ENCODE measurements at regions not wholly inside any gene's neighbourhood (a gene's known extent, or its start where the extent isn't known, plus 50 kb on each side); places are given as distances from the start of the nearest gene placed in this dataset.

DNA sequence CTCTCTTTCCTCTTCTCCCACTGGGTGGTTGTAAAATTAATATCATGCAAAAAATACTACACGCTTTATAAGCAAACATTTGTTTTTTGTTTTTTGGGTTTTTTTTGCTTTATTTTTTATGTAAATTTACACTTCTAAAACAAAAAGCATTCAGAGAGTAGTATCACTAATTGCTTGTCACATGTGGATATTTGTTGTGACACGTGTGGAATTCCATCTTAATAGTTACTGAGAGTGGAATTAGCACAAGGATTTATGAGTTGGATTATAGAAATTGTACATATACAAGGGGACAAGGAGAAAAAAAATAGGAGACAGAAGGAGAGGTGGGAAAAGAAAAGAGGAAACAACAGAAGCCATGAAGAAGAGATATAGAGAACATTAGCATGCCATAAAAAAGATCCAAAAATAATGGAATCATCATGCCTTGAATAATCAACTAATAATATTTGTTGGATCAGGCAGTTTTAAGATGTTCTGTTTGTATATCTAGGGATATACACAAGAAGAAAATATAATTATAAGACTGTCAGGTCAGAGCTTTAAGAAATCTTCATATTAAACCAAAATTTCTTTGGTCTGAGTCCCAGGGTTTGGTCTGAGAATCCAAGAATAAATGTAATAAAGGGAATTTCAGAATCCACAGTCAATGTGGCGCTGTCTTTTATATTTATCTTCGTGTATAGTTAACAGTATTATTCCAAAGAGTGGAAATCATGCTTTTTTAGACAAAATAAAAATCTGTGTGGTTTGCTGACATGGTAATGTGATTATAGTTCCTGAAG, 98.5 kb upstream of the INTU start:
- in situ Hi-C loops (cut with MboI) = no loop called here
- Histone ChIP-seq H3K79me2 (ENCODE audit: insufficient read depth) (no peaks in the 10 kb centered on the region), H3K9me3 (ENCODE audit: low read depth) (no peaks in the 10 kb centered on the region), H2AFZ (no peak overlapping the region), H3K36me3 (ENCODE audit: low read depth) (no peaks in the 10 kb centered on the region), H3K27ac (no peak overlapping the region), H4K20me1 (ENCODE audit: insufficient read depth) (no peaks in the 10 kb centered on the region), H3K4me2 (ENCODE audit: unreplicated experiment) (no peak overlapping the region), H3F3A (ENCODE audit: insufficient read depth) (no peaks in the 10 kb centered on the region), H3K4me3 (no peak overlapping the region), H3K9ac (no peak overlapping the region), H3K4me1 (ENCODE audit: insufficient read depth) (no peaks in the 10 kb centered on the region), H3K9me2 (ENCODE audit: insufficient read depth) (no peaks in the 10 kb centered on the region), H3K27me3 (replicated peaks; ENCODE audit: insufficient read depth) (peaks cover 9% of the 10 kb centered on the region; the same call in 1 of the 2 replicates)
- WGBS, 2 experiments (ENCODE audit: low coverage in 1 of 2, low lambda C conversion rate in 2 of 2, missing lambda C conversion rate in 2 of 2) = 43% methylated on average over 4 of the region's 4 CpGs
- DNase-seq = no peak
- TF ChIP-seq EZH2 (IDR thresholded peaks at IDR 0.05; ENCODE audit: insufficient read depth, poor library complexity, severe bottlenecking) = no peak
- TF ChIP-seq EZH2phosphoT487 (IDR thresholded peaks at IDR 0.05; ENCODE audit: insufficient read depth, low read depth) = no peak

DNA sequence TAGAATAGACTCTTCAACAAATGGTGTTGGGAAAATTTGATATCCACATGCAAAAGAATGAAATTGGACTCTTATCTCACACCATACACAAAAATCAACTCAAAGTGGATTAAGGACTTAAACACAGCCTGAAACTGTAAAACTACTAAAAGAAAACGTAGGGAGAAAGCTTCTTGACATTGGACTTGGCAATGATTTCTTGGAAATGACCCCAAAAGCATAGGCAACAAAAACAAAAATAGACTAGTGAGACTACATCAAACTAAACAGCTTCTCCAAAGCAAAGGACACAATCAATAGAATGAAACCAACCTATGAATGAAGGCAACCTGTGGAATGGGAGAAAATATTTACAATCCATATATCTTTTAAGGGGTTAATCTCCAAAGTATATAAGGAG, 94.7 kb upstream of the INTU start:
- 0 out of 2 replicates have a peak overlapping the region, but pooled peaks have one; percentile 70 for H2AFZ ChIP-seq
- H3K36me3 ChIP-seq (ENCODE audit: low read depth) = no peaks in the 10 kb centered on the region
- 4 to 6% methylated on average over 1 of the region's 1 CpG for WGBS, 2 experiments (ENCODE audit: low coverage in 1 of 2, low lambda C conversion rate in 2 of 2, missing lambda C conversion rate in 2 of 2)
- H3K9me3 ChIP-seq (ENCODE audit: low read depth) = no peaks in the 10 kb centered on the region
- TF ChIP-seq EZH2 (IDR thresholded peaks at IDR 0.05; ENCODE audit: insufficient read depth, poor library complexity, severe bottlenecking) (no peak), EZH2phosphoT487 (IDR thresholded peaks at IDR 0.05; ENCODE audit: insufficient read depth, low read depth) (no peak)
- no peaks in the 10 kb centered on the region for H3K79me2 ChIP-seq (ENCODE audit: insufficient read depth)
- no peak overlapping the region for H3K27ac ChIP-seq
- no peak for DNase-seq
- H3K27me3 ChIP-seq (replicated peaks; ENCODE audit: insufficient read depth) = peaks cover 9% of the 10 kb centered on the region; the same call in 1 of the 2 replicates
- H3K9me2 ChIP-seq (ENCODE audit: insufficient read depth) = no peaks in the 10 kb centered on the region
- H4K20me1 ChIP-seq (ENCODE audit: insufficient read depth) = no peaks in the 10 kb centered on the region
- no peaks in the 10 kb centered on the region for H3K4me1 ChIP-seq (ENCODE audit: insufficient read depth)
- H3F3A ChIP-seq (ENCODE audit: insufficient read depth) = no peaks in the 10 kb centered on the region
- in situ Hi-C loops (cut with MboI) = no loop called here
- H3K9ac ChIP-seq = no peak overlapping the region
- no peak overlapping the region for H3K4me3 ChIP-seq
- H3K4me2 ChIP-seq (ENCODE audit: unreplicated experiment) = no peak overlapping the region

DNA sequence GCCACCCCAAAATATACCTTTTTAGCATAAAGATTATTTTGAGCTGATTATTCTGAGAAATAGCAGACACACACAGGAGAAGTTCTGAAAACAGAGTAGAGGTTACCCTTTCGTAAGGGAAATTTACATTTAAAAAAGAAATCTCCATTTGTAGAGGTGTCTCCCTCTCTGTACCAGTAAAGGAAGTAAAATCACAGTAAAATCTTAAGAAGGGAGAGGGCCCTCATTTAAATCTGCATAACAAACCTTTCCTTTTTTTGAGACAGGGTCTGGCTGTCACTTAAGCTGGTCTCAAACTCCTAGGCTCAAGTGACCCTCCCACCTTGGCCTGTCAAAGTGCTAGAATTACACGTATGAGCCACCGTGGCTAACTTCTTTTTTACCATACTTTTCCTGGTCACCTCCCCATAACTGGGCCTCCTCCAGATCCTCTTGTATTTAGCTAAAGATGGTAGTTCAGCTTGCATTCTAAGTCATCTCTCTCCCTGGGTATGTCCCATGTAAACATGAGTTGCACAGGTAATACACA, 92.2 kb upstream of the INTU start:
- 22 to 35% methylated on average over 3 of the region's 3 CpGs for WGBS, 2 experiments (ENCODE audit: low coverage in 1 of 2, low lambda C conversion rate in 2 of 2, missing lambda C conversion rate in 2 of 2)

DNA sequence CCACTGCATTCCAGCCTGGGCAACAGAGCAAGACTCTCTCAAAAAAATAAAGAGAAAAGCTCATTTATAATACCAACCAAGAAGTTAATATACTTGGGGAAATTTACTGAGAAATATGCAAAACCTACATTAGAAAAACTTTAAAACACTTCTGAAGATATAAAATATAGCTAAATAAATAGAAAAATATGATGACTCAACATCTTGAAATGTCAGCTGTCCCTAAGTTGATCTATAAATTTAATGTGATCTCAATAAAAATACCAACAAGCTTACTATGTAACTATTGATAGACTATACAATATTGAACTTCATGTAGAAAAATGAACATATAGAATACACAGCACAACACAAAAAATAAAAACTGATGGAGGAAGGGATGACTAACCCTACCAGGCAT, 87.5 kb upstream of the INTU start:
- Histone ChIP-seq H3K27ac (no peak overlapping the region), H4K20me1 (ENCODE audit: insufficient read depth) (no peaks in the 10 kb centered on the region), H3K27me3 (replicated peaks; ENCODE audit: insufficient read depth) (no peaks in the 10 kb centered on the region), H3K9me3 (ENCODE audit: low read depth) (no peaks in the 10 kb centered on the region), H3K4me1 (ENCODE audit: insufficient read depth) (no peaks in the 10 kb centered on the region), H3F3A (ENCODE audit: insufficient read depth) (no peaks in the 10 kb centered on the region), H3K4me2 (ENCODE audit: unreplicated experiment) (no peak overlapping the region), H3K9me2 (ENCODE audit: insufficient read depth) (no peaks in the 10 kb centered on the region), H3K36me3 (ENCODE audit: low read depth) (no peaks in the 10 kb centered on the region), H3K9ac (no peak overlapping the region), H3K4me3 (no peak overlapping the region), H2AFZ (no peak overlapping the region), H3K79me2 (ENCODE audit: insufficient read depth) (no peaks in the 10 kb centered on the region)
- DNase-seq = no peak
- in situ Hi-C loops (cut with MboI) = no loop called here
- no peak for TF ChIP-seq EZH2phosphoT487 (IDR thresholded peaks at IDR 0.05; ENCODE audit: insufficient read depth, low read depth)
- no peak for TF ChIP-seq EZH2 (IDR thresholded peaks at IDR 0.05; ENCODE audit: insufficient read depth, poor library complexity, severe bottlenecking)

More for the DNA sequence above, 92.2 kb upstream of the INTU start:
- no peaks in the 10 kb centered on the region for H3K36me3 ChIP-seq (ENCODE audit: low read depth)
- no peaks in the 10 kb centered on the region for H4K20me1 ChIP-seq (ENCODE audit: insufficient read depth)
- no peaks in the 10 kb centered on the region for H3K4me1 ChIP-seq (ENCODE audit: insufficient read depth)
- peaks cover 9% of the 10 kb centered on the region; the same call in 1 of the 2 replicates for H3K27me3 ChIP-seq (replicated peaks; ENCODE audit: insufficient read depth)
- no peaks in the 10 kb centered on the region for H3K9me2 ChIP-seq (ENCODE audit: insufficient read depth)
- in situ Hi-C loops (cut with MboI) = no loop called here
- no peaks in the 10 kb centered on the region for H3F3A ChIP-seq (ENCODE audit: insufficient read depth)
- H3K4me3 ChIP-seq = no peak overlapping the region
- no peak for TF ChIP-seq EZH2 (IDR thresholded peaks at IDR 0.05; ENCODE audit: insufficient read depth, poor library complexity, severe bottlenecking)
- TF ChIP-seq EZH2phosphoT487 (IDR thresholded peaks at IDR 0.05; ENCODE audit: insufficient read depth, low read depth) = no peak
- DNase-seq = no peak
- H3K9ac ChIP-seq = no peak overlapping the region
- no peak overlapping the region for H2AFZ ChIP-seq
- no peaks in the 10 kb centered on the region for H3K9me3 ChIP-seq (ENCODE audit: low read depth)
- no peaks in the 10 kb centered on the region for H3K79me2 ChIP-seq (ENCODE audit: insufficient read depth)
- no peak overlapping the region for H3K27ac ChIP-seq
- no peak overlapping the region for H3K4me2 ChIP-seq (ENCODE audit: unreplicated experiment)

Measured in GM23248 (cell line).